ENCODE measurements at regions not wholly inside any gene's neighbourhood (a gene's known extent, or its start where the extent isn't known, plus 50 kb on each side); places are given as distances from the start of the nearest gene placed in this dataset.

DNA sequence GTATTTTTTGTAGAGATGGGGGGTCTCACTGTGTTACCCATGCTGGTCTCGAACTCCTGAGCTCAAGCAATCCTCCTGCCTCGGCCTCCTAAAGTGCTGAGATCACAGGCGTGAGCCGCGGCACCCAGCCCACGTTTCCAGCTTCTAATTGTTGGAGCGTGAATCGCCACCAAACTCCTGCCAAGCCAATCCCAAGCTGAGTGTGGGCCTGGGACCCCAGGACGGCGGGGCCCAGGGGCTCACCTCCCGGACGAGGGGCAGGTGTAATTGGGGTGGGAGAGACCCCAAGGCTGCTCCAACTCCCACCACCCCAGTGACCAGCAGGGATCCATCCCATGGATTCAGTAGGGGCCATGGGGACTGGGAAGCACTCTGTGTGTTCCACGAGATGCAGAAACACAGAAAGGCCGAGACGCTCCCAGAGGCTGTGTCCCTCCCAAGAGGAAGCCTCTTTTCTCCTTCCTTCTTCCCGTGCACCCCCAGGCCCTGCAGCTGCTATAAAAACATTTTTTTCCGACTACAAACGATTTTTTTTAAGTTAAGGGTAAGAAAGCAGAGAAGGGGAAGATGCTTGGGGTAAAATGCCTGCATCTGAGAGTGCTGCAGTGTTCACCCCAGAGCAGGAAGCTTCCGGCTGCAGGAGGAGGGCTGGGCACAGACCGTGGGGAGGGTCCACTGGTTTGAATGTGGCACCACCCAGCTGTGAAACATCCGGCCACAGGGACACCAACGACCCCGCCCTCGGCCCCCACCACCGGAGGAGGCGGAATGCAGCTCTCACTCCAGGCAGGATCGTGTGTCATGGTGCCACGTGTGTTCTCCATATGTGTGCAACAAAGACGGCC lies 76.5 kb downstream of the MICALL2 start:
- Histone ChIP-seq H3K27me3 (ENCODE audit: control insufficient read depth, insufficient read depth, low read length) (peaks cover 20% of the 10 kb centered on the region), H3K9ac (ENCODE audit: low read length) (no peak overlapping the region), H3K36me3 (ENCODE audit: control insufficient read depth, insufficient read depth, low read length) (no peaks in the 10 kb centered on the region), H3K9me3 (ENCODE audit: control insufficient read depth, low read length) (no peaks in the 10 kb centered on the region), H3K4me3 (ENCODE audit: low read length) (no peak overlapping the region), H3K4me1 (ENCODE audit: control insufficient read depth, insufficient read depth, low read length) (no peaks in the 10 kb centered on the region)

DNA sequence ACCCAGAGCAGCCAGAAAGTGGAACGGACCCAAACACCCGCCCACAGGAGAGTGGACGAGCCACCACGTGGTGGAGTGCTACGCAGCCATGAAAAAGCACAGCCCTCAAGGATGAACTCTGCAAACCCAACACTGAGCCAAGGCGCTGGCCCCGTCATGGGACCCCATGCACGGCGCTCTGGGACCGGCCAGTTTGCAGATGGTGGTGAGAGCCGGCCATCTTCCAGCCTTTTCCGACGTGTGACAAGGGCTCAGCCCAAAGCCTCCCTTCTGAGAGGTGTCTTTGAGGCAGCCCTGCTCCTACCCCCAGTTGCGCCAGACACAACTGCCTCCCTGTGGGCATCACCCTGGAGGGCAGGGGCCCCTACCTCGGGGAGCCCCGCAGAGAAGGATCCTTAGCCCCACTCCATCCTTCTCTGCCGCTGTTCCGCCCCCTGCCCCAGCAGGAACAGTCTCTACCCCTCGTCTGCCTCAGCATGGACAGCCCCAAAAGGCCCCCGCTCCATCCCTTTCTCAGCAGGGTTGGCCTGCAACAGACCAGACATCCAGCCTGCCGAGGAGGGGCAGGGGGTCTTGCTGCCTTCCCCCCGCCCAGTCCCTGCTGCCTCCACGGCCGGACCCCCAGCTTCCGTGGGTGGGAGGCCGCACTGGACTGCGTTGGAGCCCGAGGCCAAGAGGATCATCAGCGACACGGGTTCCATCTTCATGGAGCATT lies 75.7 kb downstream of the MICALL2 start:
- H3K36me3 ChIP-seq (ENCODE audit: control insufficient read depth, insufficient read depth, low read length) = no peaks in the 10 kb centered on the region
- H3K4me3 ChIP-seq (ENCODE audit: low read length) = no peak overlapping the region
- H3K4me1 ChIP-seq (ENCODE audit: control insufficient read depth, insufficient read depth, low read length) = no peaks in the 10 kb centered on the region
- peaks cover 20% of the 10 kb centered on the region for H3K27me3 ChIP-seq (ENCODE audit: control insufficient read depth, insufficient read depth, low read length)
- H3K9me3 ChIP-seq (ENCODE audit: control insufficient read depth, low read length) = no peaks in the 10 kb centered on the region
- no peak overlapping the region for H3K9ac ChIP-seq (ENCODE audit: low read length)

DNA sequence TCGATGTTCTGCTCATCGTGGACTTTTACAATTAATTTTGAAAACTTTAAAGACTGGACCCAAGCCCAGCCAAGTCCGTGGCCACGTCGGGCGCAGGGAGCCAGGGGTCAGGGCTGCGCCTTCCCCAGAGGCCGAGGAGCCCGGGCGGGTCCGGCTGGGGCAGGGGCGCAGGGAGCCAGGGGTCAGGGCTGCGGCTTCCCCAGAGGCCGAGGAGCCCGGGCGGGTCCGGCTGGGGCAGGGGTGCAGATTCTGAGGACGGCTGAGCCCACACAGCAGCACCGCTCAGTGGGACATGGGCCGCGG lies 75.2 kb downstream of the MICALL2 start:
- H3K27me3 ChIP-seq (ENCODE audit: control insufficient read depth, insufficient read depth, low read length) = peaks cover 20% of the 10 kb centered on the region

More for the DNA sequence above, 75.2 kb downstream of the MICALL2 start:
- Histone ChIP-seq H3K9me3 (ENCODE audit: control insufficient read depth, low read length) (no peaks in the 10 kb centered on the region), H3K4me3 (ENCODE audit: low read length) (no peak overlapping the region), H3K9ac (ENCODE audit: low read length) (no peak overlapping the region), H3K36me3 (ENCODE audit: control insufficient read depth, insufficient read depth, low read length) (no peaks in the 10 kb centered on the region), H3K4me1 (ENCODE audit: control insufficient read depth, insufficient read depth, low read length) (no peaks in the 10 kb centered on the region)
